ENCODE measurements at regions not wholly inside any gene's neighbourhood (a gene's known extent, or its start where the extent isn't known, plus 50 kb on each side); places are given as distances from the start of the nearest gene placed in this dataset.

DNA sequence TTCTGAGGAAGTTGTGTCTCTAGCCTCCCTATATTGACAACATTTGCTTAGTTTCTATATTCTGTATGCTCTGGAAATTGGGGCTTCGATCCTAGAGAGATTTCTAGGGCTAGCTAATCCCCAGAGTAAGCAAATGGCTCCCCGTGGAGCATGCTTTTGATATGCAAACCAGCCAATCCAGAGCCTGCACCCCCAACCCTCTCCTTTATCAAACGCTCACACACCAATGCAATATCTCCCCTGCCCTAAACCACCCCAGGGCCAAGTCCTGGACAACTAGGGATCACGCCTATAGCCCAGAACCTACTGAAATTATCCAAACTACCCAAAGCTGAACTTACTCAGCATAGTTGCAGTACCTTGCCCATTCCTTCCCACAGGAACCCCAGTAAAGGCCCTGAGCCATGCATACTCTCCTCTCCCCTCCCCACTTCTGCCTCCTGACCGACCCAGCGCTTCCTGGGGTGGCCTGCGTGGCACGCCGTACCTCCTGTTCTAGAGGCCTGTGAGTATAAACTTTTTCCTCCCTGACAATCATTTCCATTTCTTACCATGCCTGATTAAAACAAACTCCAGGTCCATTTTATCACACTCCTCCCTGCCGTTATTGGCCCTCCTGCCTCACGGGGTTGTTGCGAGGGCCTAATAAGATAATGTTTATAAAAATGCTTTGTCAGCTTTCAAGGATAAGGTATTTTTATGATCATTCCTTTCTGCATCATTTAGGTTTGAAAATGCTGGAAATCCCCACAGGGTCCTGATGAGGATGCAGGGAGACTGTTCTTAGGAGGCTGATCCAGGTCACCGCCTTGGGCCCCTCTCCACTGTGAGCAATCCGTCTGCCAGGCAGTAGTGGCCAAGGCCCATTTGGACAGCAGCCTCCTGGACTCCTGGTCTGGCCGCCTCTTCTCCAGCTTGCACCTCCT, 102.7 kb downstream of the TENT5C start:
- TF ChIP-seq, protein P1, sequence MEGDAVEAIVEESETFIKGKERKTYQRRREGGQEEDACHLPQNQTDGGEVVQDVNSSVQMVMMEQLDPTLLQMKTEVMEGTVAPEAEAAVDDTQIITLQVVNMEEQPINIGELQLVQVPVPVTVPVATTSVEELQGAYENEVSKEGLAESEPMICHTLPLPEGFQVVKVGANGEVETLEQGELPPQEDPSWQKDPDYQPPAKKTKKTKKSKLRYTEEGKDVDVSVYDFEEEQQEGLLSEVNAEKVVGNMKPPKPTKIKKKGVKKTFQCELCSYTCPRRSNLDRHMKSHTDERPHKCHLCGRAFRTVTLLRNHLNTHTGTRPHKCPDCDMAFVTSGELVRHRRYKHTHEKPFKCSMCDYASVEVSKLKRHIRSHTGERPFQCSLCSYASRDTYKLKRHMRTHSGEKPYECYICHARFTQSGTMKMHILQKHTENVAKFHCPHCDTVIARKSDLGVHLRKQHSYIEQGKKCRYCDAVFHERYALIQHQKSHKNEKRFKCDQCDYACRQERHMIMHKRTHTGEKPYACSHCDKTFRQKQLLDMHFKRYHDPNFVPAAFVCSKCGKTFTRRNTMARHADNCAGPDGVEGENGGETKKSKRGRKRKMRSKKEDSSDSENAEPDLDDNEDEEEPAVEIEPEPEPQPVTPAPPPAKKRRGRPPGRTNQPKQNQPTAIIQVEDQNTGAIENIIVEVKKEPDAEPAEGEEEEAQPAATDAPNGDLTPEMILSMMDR (IDR thresholded peaks at IDR 0.05) = no peak
- TF ChIP-seq POLR2A (IDR thresholded peaks at IDR 0.05) = no peak

All from gastroesophageal sphincter (tissue), 3 donors.